ENCODE measurements at regions not wholly inside any gene's neighbourhood (a gene's known extent, or its start where the extent isn't known, plus 50 kb on each side); places are given as distances from the start of the nearest gene placed in this dataset.

GRCh38 chr20:6575912-6576401 lies 191.5 kb upstream of the BMP2 start:
- TF ChIP-seq JUND (IDR thresholded peaks at IDR 0.05) (no peak), NR2F2 (IDR thresholded peaks at IDR 0.05) (peak; percentile 40)
- no peaks in the 10 kb centered on the region for H3K4me1 ChIP-seq (ENCODE audit: control insufficient read depth in 4 of 4, insufficient read depth in 4 of 4, low read length in 3 of 4)
- peak; percentile 41 for DNase-seq (ENCODE audit: low spot score)
- no peak overlapping the region for H3K4me3 ChIP-seq (ENCODE audit: low read depth in 1 of 3, low read length in 3 of 3)
- no peak overlapping the region for H3K27ac ChIP-seq (ENCODE audit: low read depth in 1 of 2, low read length in 2 of 2)
- H3K9me3 ChIP-seq (ENCODE audit: control insufficient read depth in 4 of 4, low read length in 3 of 4) = no peaks in the 10 kb centered on the region
- WGBS = 63% methylated on average over 7 of the region's 7 CpGs
- no peak overlapping the region for H3K9ac ChIP-seq (ENCODE audit: low read depth in 1 of 2, low read length in 2 of 2)
- no peaks in the 10 kb centered on the region for H3K36me3 ChIP-seq (ENCODE audit: control insufficient read depth in 4 of 4, insufficient read depth in 3 of 4, low read depth in 1 of 4, low read length in 3 of 4)
- H3K27me3 ChIP-seq (ENCODE audit: control insufficient read depth in 4 of 4, insufficient read depth in 4 of 4, low read length in 3 of 4) = no peaks in the 10 kb centered on the region

DNA sequence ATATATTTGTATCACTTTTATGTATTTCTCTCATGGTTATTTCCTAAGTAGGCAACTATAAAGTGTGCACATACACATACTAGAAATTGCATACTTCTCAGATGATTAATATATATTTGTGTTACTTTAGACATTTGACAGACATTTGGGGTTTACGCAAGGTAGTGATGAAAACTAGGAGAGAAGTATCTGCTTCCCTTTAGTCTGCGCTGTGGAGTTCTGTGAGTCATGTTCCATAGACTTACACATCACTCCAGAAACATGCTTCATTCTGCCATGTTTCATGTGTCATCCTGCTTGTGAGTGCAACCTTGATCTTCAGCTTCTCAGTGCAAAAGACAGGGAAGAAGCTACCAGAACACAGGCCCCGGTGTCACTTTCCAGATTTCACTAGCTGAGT lies 200.7 kb upstream of the BMP2 start:
- Histone ChIP-seq H3K36me3 (ENCODE audit: control insufficient read depth in 4 of 4, insufficient read depth in 3 of 4, low read depth in 1 of 4, low read length in 3 of 4) (no peaks in the 10 kb centered on the region), H3K9ac (ENCODE audit: low read depth in 1 of 2, low read length in 2 of 2) (no peak overlapping the region), H3K9me3 (ENCODE audit: control insufficient read depth in 4 of 4, low read length in 3 of 4) (no peaks in the 10 kb centered on the region), H3K4me1 (ENCODE audit: control insufficient read depth in 4 of 4, insufficient read depth in 4 of 4, low read length in 3 of 4) (no peaks in the 10 kb centered on the region), H3K27me3 (ENCODE audit: control insufficient read depth in 4 of 4, insufficient read depth in 4 of 4, low read length in 3 of 4) (peaks cover 0 to 4% (median 0%) of the 10 kb centered on the region in 4 donors), H3K4me3 (ENCODE audit: low read depth in 1 of 3, low read length in 3 of 3) (no peak overlapping the region), H3K27ac (ENCODE audit: low read depth in 1 of 2, low read length in 2 of 2) (no peak overlapping the region)
- TF ChIP-seq RAD21 (IDR thresholded peaks at IDR 0.05) (no peak), ATF3 (IDR thresholded peaks at IDR 0.05) (no peak), HNF4G (IDR thresholded peaks at IDR 0.05) (no peak), GABPA (IDR thresholded peaks at IDR 0.05 in 1 of 2, conservative IDR thresholded peaks at IDR 0.05 in 1 of 2) (no peak), JUND (IDR thresholded peaks at IDR 0.05) (no peak), EGR1 (IDR thresholded peaks at IDR 0.05; ENCODE audit: low read depth in 2 of 2) (no peak), NR2F2 (IDR thresholded peaks at IDR 0.05) (no peak), TAF1 (conservative IDR thresholded peaks at IDR 0.05) (no peak), FOXA1 (IDR thresholded peaks at IDR 0.05) (no peak), HNF4A (conservative IDR thresholded peaks at IDR 0.05) (no peak), YY1 (IDR thresholded peaks at IDR 0.05) (no peak), FOXA2 (IDR thresholded peaks at IDR 0.05) (no peak), SP1 (IDR thresholded peaks at IDR 0.05) (no peak), CTCF (IDR thresholded peaks at IDR 0.05; ENCODE audit: low read depth, low read length, missing input control) (no peak), REST (IDR thresholded peaks at IDR 0.05) (no peak), RXRA (IDR thresholded peaks at IDR 0.05) (no peak), ZBTB33 (IDR thresholded peaks at IDR 0.05) (no peak)
- TF ChIP-seq, protein P1, sequence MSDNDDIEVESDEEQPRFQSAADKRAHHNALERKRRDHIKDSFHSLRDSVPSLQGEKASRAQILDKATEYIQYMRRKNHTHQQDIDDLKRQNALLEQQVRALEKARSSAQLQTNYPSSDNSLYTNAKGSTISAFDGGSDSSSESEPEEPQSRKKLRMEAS (IDR thresholded peaks at IDR 0.05) = no peak
- DNase-seq (ENCODE audit: low spot score) = no peak
- WGBS = 77% methylated on average over 3 of the region's 3 CpGs
